Astrocyte (in vitro differentiated cells and primary cell): ENCODE measurements at regions not wholly inside any gene's neighbourhood (a gene's known extent, or its start where the extent isn't known, plus 50 kb on each side); places are given as distances from the start of the nearest gene placed in this dataset.

Source experiments
- CTCF ChIP-seq: IDR thresholded peaks from 2 replicates; pipeline ENCODE4 v1.5.1; 2011; ENCODE audit warnings: low read depth, mild to moderate bottlenecking, inconsistent platforms, low read length, moderate library complexity; ENCODE audit not compliant: insufficient read depth
- EZH2 ChIP-seq: IDR thresholded peaks from 2 replicates; pipeline ENCODE4 v1.6.1; 2012; ENCODE audit warnings: mild to moderate bottlenecking, low read length, inconsistent platforms; ENCODE audit not compliant: insufficient read depth

DNA sequence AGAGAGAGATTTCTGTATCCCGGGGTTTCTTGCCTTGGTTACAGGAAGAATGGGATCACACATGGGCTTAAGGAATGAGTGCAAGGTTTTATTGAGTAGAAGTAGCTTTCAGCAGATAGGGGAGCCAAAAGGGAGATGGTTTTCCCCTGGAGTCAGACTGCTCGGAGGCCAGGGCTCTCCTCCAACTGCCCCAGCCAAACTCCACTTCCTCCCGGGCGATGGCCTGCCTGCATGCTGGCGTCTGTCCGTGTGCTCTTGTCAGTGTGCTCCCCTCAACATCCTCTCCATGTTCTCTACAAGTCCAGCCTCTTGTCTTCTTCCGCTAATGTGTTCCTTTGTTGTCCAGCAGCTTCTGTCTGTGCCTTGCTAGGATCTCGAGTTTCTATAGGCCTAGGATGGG, 421.3 kb upstream of the ADGRL2 start:
- TF ChIP-seq EZH2 (no peak), CTCF (no peak)
